Tongue (tissue), 1 donor: ENCODE measurements at regions not wholly inside any gene's neighbourhood (a gene's known extent, or its start where the extent isn't known, plus 50 kb on each side); places are given as distances from the start of the nearest gene placed in this dataset.

Source experiments
- DNase-seq: peaks from one replicate; pipeline ENCODE4 v3.0.0-alpha.2; 2015

- DNase-seq = peak; percentile 28
Measured at GRCh38 chr6:144581812-144582537, 296.8 kb downstream of the UTRN start.

GRCh38 chr6:144582939-144583613, 297.9 kb downstream of the UTRN start:
- DNase-seq = peak; percentile 43

GRCh38 chr6:144583614-144583954, 298.4 kb downstream of the UTRN start:
- DNase-seq = no peak

GRCh38 chr6:144585217-144585814, 300.2 kb downstream of the UTRN start:
- peak; percentile 71 for DNase-seq

- no peak for DNase-seq
Measured at GRCh38 chr6:144586986-144587385, 301.9 kb downstream of the UTRN start.

GRCh38 chr6:144588697-144589325, 303.7 kb downstream of the UTRN start:
- no peak for DNase-seq

GRCh38 chr6:144590532-144590931, 305.4 kb downstream of the UTRN start:
- DNase-seq = peak; percentile 8

- no peak for DNase-seq
Measured at GRCh38 chr6:144593392-144593791, 308.3 kb downstream of the UTRN start.

GRCh38 chr6:144594585-144594984, 309.4 kb downstream of the UTRN start:
- no peak for DNase-seq

- no peak for DNase-seq
Measured at GRCh38 chr6:144595266-144595665, 310.1 kb downstream of the UTRN start.

- DNase-seq = no peak
Measured at GRCh38 chr6:144597511-144597910, 312.4 kb downstream of the UTRN start.

GRCh38 chr6:144599615-144600014, 314.5 kb downstream of the UTRN start:
- no peak for DNase-seq

- DNase-seq = no peak
Measured at GRCh38 chr6:144601221-144601620, 316.1 kb downstream of the UTRN start.

- DNase-seq = no peak
Measured at GRCh38 chr6:144602523-144603180, 317.5 kb downstream of the UTRN start.

- no peak for DNase-seq
Measured at GRCh38 chr6:144606083-144606482, 320.9 kb downstream of the UTRN start.

GRCh38 chr6:144607998-144608735, 323.0 kb downstream of the UTRN start:
- no peak for DNase-seq

- no peak for DNase-seq
Measured at GRCh38 chr6:144612811-144613210, 327.7 kb downstream of the UTRN start.

- DNase-seq = no peak
Measured at GRCh38 chr6:144613859-144614258, 328.7 kb downstream of the UTRN start.

GRCh38 chr6:144615870-144616269, 330.7 kb downstream of the UTRN start:
- DNase-seq = no peak

GRCh38 chr6:144617191-144617590, 332.1 kb downstream of the UTRN start:
- peak; percentile 24 for DNase-seq

- no peak for DNase-seq
Measured at GRCh38 chr6:144617708-144618107, 332.6 kb downstream of the UTRN start.

- DNase-seq = no peak
Measured at GRCh38 chr6:144619966-144620365, 334.8 kb downstream of the UTRN start.
